HG03439 (cell line): ENCODE measurements at regions not wholly inside any gene's neighbourhood (a gene's known extent, or its start where the extent isn't known, plus 50 kb on each side); places are given as distances from the start of the nearest gene placed in this dataset.

ENCODE experiments used
- ATAC-seq: cut with Tn5 transposase; IDR thresholded peaks from one replicate; pipeline ENCODE4 v1.9.1; 2021; ENCODE audit warnings: mild to moderate bottlenecking, moderate library complexity; ENCODE audit not compliant: unreplicated experiment

DNA sequence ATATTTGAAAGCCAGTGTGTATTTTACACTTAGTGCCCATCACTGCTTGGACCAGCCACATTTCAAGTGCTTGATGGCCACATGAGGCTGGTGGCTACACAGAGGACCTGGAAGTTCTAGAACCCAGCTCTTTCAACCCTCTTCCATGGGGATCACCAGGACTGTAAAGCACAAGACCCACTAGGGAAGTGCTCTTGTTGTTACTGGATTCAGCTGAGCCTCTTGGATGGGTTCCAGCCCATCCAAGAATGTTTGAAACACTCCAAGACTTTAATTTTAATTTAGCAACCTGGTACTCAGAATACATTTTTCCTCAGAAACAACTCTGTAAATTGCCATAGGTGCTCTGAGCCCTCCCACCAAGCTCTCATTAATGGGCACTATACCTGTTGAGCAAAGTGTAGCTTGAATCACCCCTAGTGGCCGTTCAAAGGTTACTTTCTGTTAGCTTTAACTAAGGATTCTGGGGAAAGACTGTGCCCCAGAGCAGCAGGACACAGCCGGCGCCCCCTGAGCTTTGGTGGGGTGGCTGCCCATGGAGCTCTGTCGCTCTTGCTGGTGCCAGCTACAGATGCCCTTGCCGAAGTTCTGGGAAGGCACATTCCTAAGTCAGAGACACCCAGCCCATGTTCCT lies 212.4 kb downstream of the HSD17B3 start:
- no peak for ATAC-seq

DNA sequence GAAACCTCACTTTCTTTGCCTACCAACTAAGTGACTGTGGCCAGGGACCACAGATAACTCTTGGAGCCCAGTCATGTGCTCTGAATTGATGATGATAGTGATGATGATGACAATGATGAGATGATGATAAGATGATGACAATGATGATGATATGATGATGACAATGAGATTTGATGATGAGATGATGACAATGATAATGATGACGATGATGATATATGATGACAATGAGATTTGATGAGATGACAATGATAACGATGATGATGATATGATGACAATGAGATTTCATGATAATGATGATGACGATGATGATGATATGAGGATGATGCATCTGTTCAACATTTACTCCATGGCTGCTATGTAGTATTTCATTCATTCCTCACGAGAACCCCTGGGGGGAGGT lies 213.0 kb downstream of the ERCC6L2 start:
- no peak for ATAC-seq

DNA sequence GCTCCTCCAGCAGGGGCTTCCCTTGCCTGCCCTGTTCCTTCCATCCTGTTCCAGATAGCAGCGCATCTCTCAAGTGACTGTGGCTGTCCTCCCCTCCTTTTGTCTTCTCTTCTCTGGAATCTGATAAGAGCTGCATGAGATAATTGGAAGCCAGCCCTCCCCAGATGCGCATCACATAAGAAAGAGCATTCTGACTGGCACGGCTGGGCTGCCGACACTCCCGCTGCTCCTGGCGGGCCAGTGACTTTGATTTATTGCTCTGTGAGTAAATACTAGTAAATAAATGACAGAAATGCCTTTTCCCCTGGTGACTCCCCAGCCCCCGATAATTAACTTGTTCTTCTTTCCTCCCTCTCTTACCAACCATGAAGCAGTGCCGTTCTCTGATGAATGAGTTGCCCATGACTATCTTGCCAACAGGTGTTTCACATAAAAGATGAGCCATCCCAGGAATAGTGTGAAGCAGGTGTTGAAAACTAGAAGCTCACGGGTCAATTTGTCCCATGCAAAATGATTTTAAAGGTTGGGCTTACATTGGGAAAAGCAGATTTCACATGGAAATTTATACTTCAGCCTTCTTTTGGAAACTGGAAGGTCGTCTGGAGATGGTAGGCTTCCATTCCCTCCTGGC lies 212.3 kb downstream of the ERCC6L2 start:
- ATAC-seq, result no peak

DNA sequence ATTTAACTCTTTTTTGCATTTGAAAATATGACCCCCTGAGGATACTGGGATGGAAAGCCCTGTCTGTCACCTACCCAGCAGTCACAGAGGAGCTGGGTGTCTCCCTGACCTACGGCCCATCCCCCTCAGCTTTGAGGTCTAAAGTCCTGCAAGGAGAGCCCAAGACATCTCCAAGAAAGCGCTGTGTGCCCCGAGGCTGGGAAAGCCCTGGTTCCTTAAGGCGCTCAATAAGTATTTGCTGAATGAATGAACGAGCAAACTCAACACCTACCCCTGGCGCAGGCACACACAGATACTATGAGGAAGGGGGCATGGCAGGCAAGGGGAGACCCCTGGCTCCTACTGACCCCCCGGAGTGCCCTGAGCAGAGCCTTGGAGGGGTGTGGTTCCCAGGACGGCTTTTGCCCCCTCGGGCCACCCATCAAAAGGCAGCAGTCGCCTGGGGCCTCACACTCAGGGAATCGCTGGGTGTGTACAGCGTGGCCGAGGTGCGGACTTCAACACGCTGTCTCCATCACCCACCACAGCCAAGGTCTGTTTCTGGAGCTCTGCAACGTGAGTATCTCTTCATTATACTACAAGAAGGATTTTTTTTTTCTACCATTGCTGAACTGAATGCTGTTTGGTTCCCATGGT lies 211.6 kb downstream of the ERCC6L2 start:
- ATAC-seq, result no peak

DNA sequence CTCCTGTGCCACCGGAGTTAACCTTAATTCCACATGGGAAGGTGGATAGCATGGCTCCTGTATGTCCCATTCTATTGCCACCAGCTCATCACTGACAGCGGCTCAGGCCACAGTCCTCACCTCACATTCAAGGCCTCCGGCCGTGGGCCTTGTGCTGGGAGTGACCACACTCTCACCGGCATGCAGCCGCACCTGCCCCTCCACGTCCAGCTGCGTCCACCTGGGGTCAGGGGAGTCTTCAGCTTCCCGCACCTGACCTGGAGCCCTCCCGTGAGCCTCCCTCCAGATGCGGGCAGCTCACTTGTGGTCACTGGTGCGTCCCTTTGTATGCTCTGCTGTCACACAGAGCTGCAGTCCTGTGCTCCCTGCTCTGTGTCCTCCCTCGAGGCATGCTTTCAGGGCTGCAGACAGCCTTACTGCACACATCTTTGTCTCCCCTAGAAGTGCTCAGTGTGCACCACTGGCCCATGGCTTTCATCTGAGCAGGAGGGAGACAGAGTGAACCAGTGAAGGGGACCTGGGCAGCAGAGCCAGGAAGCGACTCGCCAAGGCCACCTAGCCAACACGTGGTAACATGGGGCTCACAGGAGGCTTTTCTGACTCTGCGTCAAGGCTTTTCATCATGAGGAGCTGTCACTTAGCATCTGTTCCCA lies 210.1 kb downstream of the ERCC6L2 start:
- no peak for ATAC-seq

DNA sequence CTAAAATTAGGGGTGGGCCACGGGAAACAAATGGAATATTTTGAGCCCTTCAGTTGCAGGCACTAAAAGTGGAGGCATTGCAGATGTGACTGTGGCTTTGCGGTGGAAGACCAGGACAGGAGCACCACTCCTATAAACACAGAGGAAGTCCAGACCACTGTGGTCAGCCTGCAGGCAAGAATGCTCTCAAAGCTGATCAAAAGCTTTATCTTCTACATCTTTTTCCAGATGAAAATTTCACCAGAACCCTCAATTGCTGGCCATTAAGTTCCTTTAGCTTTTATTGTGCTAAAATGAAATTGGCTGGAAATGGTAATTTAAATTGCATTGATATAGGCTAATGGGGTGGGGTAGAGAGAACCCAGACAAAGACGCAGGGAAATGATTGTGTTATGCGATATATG lies 208.8 kb downstream of the ERCC6L2 start:
- no peak for ATAC-seq

DNA sequence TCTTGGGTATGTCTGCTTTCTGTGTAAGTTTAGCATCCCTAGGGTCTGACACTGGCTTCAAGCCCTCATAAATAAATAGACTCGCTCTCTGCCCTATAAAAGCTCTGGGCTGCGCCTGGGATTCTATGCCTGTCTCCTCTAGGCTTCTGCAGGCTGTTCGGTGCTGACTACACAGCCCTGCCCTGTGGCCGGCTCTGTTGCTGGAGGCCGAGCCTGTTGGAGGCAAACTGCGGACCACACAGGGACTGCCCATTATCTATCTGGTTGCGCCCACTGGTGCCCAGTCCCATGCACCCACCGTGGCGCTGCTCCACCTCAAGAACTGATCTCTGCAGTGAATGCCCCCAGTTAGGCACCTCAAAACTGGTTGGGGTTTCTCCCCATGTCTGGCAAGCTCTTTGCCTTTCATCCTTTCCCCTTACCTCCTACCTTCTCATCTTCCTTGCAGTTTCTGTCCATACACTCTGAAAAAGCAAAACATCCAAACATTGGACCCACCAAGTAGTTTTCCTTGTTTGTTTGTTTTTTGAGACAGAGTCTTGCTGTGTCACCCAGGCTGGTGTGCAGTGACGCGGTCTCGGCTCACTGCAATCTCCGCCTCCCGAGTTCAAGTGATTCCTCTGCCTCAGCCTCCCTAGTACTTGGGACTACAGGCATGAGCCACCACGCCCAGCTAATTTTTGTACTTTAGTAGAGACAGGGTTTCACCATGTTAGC lies 207.2 kb downstream of the ERCC6L2 start:
- no peak for ATAC-seq

DNA sequence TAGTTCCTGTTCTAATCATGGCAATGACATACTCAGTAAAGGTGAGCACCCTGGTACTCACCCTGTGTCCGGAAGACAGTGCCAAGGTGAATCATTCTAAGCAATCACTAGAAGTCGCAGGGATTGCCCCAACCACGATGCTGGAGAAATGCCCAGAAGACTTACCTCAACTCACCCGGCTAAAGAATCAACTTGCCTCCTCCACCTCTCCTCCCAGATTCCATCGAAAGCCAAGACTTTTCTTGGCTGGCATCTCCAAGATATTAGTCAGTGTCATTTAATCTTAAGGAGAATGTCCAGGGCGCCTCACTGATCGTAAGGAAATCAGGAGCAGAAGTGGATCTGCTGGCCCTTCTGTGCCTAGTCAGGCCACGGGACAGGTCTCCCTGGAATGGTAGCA lies 204.9 kb downstream of the ERCC6L2 start:
- no peak for ATAC-seq

DNA sequence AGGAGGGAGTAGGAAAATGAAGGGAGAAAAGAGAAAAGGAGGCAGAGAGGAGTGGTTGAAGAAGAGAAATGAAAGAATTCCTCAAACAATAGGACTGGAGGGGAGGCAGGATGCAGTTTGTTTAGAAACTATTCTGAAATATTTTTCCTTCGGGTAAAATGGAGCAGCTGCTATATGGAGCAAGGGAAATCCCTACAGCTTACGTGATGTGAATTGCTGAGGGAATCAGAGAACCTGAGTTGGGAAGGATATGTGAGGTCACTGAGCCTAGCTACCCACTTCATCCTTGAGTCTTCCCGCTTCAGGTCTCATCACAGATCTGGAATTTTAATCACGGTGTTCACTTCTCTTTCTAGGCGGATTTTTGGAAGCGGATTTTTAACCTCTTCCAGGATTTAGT lies 204.3 kb downstream of the ERCC6L2 start:
- no peak for ATAC-seq

DNA sequence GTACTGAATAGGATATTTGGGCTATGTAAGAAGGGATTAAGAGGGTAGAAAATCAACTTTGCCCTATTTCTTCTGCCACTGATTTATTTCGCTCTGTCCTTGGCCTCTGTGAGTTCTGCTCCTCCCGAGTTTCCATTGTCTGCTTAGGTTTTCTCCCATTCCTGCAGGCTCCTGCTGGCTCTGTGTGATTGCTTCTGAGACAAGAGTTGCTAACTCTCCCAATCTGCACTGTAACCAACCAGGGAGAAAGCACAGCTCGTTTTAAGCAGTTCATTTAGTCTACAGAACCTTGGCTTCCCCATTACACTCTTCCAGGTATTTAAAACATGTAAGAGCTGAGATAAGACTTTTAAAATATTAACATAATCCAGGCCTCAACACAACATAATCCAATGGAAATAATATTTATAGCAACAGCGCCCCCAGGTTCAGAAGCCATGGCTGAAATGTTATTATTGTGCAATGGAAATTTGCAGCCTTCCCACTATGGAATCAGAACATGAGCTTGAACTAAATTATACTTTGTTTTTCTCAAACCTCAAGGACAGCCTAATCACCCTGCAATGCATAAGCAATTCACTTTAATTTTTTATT lies 203.5 kb downstream of the ERCC6L2 start:
- no peak for ATAC-seq

DNA sequence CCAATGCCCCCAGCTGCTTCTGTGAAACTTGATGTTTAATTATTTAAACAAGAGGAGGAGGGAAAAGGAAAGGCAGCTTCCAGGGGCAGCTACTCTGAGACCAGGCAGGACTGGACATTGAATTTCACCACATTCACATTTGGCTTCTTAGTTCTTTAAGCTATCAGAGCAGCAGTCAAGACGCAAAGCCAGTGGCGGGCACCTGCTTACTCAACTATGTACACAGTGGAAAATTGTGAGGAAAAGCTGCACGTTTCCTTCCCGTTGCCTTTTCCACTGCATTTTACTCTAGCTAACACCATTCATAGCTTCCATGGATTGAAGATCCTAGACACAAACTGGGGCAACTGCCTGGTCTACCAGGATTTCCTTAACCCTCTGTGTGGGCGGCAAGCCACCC lies 200.3 kb downstream of the ERCC6L2 start:
- ATAC-seq, result no peak

DNA sequence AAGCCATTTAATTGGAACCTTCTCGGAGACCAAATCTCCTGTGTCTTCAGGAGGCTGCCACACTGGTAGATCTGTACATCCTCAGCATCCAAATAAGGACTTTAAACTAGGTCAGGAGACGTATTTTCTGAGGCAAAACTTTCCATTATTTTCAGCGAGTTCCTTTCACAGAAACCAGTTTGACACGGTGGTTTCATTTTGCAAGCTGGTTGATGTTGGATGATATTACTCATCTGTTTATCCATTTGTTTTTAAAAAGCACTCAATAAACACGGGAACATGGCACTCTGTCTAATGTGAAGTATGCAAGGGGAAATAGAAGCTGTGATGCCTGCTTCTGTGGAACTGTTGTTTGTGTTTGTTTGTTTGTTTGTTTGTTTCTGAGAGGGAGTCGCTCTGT lies 199.6 kb downstream of the ERCC6L2 start:
- no peak for ATAC-seq

DNA sequence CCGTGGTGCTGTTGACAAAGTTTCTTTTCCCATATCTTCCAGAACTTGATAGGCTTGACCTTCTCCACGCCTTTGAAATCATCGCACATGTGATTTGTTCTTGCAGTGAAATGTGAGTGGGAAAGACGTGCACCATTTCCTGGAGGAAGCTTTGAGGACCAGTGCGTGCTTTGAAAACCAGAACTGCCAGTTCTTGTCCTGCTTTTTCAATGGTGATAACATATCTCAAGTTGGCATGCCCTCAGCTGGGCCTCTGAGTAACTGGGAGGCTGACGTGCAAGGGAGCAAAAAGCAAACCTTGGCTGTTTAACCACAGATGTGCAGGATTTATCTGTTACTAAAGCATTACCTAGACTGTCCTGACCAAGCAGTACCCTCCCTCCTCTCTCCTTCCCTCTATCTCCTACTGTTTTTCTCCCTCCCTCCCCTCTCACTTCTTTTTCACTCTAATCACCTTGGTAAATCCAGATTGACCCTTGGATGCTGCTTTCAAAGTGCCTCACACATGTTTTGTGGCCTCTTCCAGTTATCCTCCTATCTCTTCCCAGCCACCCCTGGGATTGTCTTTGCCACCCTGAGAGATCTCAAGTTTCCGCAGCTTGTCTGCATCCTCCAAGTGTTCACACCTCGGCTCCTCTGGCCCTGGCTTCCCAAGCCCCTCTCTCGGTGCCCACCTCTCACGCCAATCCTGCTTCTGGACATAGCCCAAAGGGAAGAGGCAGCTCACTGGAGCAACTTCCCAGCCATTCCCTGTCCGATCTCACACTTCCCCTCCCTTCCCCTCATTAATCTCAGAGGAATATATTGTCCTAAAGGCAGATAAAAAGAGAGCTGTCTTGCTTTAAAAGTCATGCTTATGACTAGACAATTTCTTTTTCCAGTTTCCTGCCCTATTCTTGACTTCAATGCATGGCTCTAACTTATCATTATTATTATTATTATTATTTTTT lies 198.3 kb downstream of the ERCC6L2 start:
- no peak for ATAC-seq

DNA sequence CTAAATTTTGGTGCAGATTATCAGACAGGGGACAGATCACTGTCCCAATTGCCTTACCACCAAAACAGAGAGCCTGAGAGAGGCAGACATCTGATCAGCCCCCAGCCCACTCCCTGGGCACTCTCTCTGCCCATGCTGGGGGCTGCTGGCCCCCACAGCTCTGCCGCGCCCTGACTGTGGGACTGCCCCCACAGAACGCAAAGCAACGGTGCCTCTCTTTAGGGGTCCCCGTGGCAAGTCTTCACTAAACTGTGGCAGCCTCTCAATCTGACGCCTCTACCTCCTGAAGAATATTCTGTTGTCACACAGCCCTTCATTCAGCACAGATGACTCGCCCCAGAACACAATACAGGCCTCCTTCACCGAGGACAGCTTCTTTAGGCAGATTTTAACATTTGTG lies 197.4 kb downstream of the ERCC6L2 start:
- ATAC-seq, result no peak

DNA sequence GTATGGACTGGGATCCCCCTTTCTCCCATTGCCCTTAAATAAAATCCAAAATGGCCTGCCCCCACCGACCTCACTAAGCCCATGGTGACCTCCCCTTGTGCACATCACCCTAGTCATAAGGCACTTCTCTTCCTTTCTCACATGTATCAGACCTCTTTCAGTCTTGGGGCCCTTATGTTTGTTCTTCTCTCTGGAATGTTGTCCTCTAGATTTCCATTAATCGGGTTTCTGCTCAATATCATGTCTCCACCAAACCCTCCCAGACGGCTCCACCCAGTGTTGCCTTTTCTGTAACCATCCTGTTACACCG lies 196.3 kb downstream of the ERCC6L2 start:
- ATAC-seq, result no peak

DNA sequence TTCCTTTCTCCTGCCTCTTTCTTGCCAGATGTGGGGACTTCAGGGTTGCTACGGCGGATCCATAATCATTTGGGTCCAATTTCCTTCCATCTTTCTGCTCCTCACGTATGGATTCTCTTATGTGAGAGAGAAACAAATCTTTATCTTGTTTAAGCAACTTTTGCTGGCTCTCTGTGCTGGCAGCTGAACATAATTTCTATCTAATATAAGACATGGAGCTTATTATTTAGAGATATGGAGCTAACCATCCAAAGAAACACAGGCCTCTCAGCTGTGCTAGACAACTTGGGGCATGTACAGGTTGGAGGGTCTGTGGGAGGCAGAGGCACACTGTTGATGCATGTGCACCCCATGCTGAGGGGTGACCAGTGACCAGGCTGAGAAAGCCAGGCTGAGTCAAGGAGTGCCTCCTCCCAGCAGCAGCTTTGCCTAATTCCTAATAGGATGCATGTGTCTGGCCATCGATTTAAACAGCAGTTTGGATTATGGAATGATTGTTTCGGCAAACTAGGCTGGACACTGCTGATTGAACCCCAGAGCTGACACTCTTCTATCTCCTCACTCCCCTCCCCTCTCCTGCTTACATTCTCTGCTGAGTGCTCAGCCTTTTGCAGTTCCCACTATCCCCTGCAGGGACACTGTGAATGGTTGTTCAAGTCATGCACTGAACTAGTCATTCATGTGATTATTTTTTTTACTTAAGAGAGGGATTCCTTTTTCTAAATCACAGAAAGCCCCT lies 195.8 kb downstream of the ERCC6L2 start:
- no peak for ATAC-seq

DNA sequence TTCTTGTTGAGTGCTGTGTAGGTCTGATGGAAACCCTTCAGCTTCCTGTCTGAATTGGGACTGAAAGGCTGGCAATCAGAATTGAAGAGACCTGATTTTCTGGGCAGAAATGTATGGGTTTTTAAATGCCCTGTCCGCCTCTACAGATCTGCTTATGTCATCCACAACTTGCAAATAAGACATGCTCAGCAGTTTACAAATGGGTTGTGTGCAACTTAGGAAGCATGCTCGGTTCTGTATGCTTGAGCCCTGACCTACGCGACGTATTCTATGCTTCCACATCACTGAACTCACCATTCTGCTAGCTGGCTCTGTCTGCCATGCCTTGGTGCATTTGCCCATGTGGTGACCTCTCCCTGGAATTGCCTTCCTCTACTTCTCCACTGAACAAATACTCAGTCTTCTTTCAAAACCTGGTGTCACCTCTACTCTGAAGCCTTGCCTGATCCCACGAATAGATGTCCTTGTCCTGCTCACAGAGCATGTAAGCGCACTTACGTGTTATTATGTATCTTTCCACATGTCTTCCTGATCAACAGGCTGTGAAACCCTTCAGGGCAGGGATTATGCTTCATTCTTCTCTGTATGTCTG lies 194.2 kb downstream of the ERCC6L2 start:
- no peak for ATAC-seq

DNA sequence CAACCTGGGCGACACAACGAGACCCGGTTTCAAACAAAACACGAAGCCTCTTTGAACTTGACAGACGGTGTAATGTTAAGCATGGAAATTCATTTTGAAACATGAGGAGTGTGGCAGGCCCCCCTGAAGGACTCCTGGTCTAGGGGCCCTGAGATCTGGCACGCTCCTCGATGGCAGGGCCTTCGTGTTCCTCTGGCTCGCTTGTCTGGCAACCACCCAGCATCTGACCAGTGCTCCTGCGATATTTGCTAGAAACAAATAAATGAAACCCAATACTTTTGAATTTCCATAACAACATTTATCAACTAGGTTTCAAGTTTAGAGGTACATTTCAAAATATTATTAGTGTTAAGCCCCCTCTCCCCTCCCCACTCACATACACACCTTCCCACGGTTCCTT lies 193.0 kb downstream of the ERCC6L2 start:
- no peak for ATAC-seq

DNA sequence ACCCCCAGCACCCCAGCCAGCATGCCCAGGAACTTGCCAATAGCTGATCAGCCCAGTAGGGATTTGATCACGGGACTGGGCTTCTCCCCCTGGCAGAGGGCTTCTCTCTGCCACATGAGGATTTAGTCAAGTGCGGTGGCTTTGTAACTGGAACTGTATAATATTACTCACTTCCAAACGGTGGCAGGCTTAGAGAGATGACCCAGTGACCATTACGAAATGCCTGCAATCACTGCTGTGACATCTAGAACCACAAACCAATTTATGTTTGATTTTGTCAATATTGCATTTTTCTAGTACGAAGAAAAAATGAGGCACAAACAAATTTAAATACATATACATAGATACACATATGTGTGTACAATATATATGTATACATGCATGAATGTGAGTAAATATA lies 192.1 kb downstream of the ERCC6L2 start:
- ATAC-seq, result no peak
